ENCODE measurements at regions not wholly inside any gene's neighbourhood (a gene's known extent, or its start where the extent isn't known, plus 50 kb on each side); places are given as distances from the start of the nearest gene placed in this dataset.

DNA sequence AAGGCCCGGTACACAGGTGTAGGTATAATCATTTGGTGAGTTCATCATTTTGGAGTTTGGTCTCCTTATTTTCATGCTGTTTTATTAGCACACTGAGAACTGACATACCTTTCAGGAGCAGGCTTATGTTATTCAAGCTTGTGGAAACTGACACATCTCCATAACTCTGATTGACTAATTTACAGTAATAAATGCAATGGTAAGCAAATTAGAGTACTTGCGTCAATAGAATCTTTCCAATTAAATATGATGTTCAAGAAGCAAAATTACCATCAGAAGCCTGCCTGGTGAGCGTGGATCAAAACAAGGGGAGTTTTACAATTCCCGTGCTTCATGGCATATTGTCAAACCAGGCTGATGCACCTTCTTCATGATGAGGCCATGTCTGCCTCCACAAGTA lies 210.7 kb upstream of the GPRIN3 start (continued):
- TF ChIP-seq, protein P1, sequence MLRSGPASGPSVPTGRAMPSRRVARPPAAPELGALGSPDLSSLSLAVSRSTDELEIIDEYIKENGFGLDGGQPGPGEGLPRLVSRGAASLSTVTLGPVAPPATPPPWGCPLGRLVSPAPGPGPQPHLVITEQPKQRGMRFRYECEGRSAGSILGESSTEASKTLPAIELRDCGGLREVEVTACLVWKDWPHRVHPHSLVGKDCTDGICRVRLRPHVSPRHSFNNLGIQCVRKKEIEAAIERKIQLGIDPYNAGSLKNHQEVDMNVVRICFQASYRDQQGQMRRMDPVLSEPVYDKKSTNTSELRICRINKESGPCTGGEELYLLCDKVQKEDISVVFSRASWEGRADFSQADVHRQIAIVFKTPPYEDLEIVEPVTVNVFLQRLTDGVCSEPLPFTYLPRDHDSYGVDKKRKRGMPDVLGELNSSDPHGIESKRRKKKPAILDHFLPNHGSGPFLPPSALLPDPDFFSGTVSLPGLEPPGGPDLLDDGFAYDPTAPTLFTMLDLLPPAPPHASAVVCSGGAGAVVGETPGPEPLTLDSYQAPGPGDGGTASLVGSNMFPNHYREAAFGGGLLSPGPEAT (IDR thresholded peaks at IDR 0.05; ENCODE audit: low read depth) = no peak

DNA sequence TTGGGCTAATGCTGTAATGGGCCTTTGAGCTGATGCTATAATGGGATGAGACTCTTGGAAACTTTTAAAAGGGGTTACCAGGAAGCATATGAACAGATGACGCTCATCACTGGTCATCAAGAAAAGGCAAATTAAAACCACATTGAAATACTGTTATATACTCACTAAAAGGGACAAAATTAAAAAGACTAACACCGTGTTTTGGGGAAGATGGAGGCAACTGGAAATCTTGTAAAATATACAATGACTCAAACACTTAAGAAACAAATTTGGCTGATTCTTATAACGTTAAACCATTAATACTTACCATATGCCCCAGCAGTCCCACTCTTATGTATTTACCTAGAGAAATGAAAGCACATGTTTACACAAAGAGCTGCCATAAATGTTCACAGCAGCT lies 207.2 kb upstream of the GPRIN3 start:
- Histone ChIP-seq H3K27me3 (replicated peaks in 1 of 2; ENCODE audit: control insufficient read depth in 2 of 2, insufficient read depth in 2 of 2, low read length in 1 of 2) (peaks cover 0 to 2% of the 10 kb centered on the region in 2 experiments; a peak in 1 of 4 replicates), H3K9ac (ENCODE audit: control insufficient read depth, insufficient read depth, low read length) (no peak overlapping the region), H3K9me3 (replicated peaks; ENCODE audit: control insufficient read depth, insufficient read depth, low read length) (no peaks in the 10 kb centered on the region; the same call in 2 of the 3 replicates), H3K4me3 (no peak overlapping the region), H3K4me2 (ENCODE audit: control insufficient read depth, insufficient read depth) (no peak overlapping the region), H3K4me1 (ENCODE audit: control insufficient read depth, insufficient read depth, low read length) (no peaks in the 10 kb centered on the region), H3K36me3 (ENCODE audit: control insufficient read depth in 2 of 2, insufficient read depth in 2 of 2, low read length in 1 of 2) (no peaks in the 10 kb centered on the region), H2AFZ (ENCODE audit: control insufficient read depth, low read depth, low read length) (no peak overlapping the region), H3K79me2 (ENCODE audit: control insufficient read depth, insufficient read depth, low read length) (no peaks in the 10 kb centered on the region), H4K20me1 (ENCODE audit: control insufficient read depth, insufficient read depth) (no peaks in the 10 kb centered on the region), H3K27ac (ENCODE audit: control insufficient read depth, insufficient read depth) (no peak overlapping the region)
- in situ Hi-C loops (cut with MboI) = no loop called here
- FAIRE-seq (no peak), ATAC-seq (no peak), DNase-seq (ENCODE audit: low read depth, low spot score) (no peak)
- ChIA-PET POLR2A (no interaction called here), RAD21 (ENCODE audit: unreplicated experiment) (no interaction called here), CTCF (no interaction called here), SMC1A (ENCODE audit: uncharacterized antibody, unreplicated experiment) (no interaction called here)
- intact Hi-C loops (cut with micrococcal nuclease; ENCODE audit: unreplicated experiment) = no loop called here
- no peak for TF ChIP-seq RAD51 (IDR thresholded peaks at IDR 0.05)
- TF ChIP-seq, protein P2, sequence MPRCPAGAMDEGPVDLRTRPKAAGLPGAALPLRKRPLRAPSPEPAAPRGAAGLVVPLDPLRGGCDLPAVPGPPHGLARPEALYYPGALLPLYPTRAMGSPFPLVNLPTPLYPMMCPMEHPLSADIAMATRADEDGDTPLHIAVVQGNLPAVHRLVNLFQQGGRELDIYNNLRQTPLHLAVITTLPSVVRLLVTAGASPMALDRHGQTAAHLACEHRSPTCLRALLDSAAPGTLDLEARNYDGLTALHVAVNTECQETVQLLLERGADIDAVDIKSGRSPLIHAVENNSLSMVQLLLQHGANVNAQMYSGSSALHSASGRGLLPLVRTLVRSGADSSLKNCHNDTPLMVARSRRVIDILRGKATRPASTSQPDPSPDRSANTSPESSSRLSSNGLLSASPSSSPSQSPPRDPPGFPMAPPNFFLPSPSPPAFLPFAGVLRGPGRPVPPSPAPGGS (IDR thresholded peaks at IDR 0.05; ENCODE audit: borderline replicate concordance, insufficient read depth, low read depth, low read length, poor library complexity, severe bottlenecking) = no peak
- TF ChIP-seq YBX1 (IDR thresholded peaks at IDR 0.05) = no peak
- TF ChIP-seq ZBED1 (IDR thresholded peaks at IDR 0.05; ENCODE audit: borderline replicate concordance) = no peak
- TF ChIP-seq, protein P3, sequence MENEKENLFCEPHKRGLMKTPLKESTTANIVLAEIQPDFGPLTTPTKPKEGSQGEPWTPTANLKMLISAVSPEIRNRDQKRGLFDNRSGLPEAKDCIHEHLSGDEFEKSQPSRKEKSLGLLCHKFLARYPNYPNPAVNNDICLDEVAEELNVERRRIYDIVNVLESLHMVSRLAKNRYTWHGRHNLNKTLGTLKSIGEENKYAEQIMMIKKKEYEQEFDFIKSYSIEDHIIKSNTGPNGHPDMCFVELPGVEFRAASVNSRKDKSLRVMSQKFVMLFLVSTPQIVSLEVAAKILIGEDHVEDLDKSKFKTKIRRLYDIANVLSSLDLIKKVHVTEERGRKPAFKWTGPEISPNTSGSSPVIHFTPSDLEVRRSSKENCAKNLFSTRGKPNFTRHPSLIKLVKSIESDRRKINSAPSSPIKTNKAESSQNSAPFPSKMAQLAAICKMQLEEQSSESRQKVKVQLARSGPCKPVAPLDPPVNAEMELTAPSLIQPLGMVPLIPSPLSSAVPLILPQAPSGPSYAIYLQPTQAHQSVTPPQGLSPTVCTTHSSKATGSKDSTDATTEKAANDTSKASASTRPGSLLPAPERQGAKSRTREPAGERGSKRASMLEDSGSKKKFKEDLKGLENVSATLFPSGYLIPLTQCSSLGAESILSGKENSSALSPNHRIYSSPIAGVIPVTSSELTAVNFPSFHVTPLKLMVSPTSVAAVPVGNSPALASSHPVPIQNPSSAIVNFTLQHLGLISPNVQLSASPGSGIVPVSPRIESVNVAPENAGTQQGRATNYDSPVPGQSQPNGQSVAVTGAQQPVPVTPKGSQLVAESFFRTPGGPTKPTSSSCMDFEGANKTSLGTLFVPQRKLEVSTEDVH (IDR thresholded peaks at IDR 0.05; ENCODE audit: low read depth, partially characterized antibody) = no peak
- TF ChIP-seq RUNX3 (IDR thresholded peaks at IDR 0.05; ENCODE audit: low read length) = no peak
- no peak for TF ChIP-seq SP1 (IDR thresholded peaks at IDR 0.05; ENCODE audit: low read depth, low read length)
- no peak for TF ChIP-seq STAT1 (conservative IDR thresholded peaks at IDR 0.05)
- TF ChIP-seq FOXM1 (IDR thresholded peaks at IDR 0.05; ENCODE audit: low read depth, low read length) = no peak
- WGBS (ENCODE audit: insufficient coverage, insufficient replicate concordance, low lambda C conversion rate, missing lambda C conversion rate) = 20% methylated on average over 3 of the region's 3 CpGs
- BruUV-seq (replicated peaks) = no TSS peak
